Mucosa of stomach (tissue), 1 donor: ENCODE measurements at regions not wholly inside any gene's neighbourhood (a gene's known extent, or its start where the extent isn't known, plus 50 kb on each side); places are given as distances from the start of the nearest gene placed in this dataset.

Source experiments
- H3K27me3 ChIP-seq: one replicate; pipeline ENCODE4 v1.7.0; 2013; ENCODE audit warnings: mild to moderate bottlenecking, low read length; ENCODE audit not compliant: control insufficient read depth, insufficient read depth
- H3K36me3 ChIP-seq: one replicate; pipeline ENCODE4 v1.7.0; 2013; ENCODE audit warnings: low read length; ENCODE audit not compliant: control insufficient read depth, insufficient read depth
- H3K4me1 ChIP-seq: one replicate; pipeline ENCODE4 v1.7.0; 2013; ENCODE audit warnings: mild to moderate bottlenecking, low read length; ENCODE audit not compliant: control insufficient read depth, insufficient read depth
- H3K4me3 ChIP-seq: one replicate; pipeline ENCODE4 v1.7.0; 2013; ENCODE audit warnings: low read length
- H3K9ac ChIP-seq: one replicate; pipeline ENCODE4 v1.7.0; 2013; ENCODE audit warnings: mild to moderate bottlenecking, low read length, moderate library complexity
- H3K9me3 ChIP-seq: one replicate; pipeline ENCODE4 v1.7.0; 2013; ENCODE audit warnings: mild to moderate bottlenecking, low read length, moderate library complexity; ENCODE audit not compliant: control insufficient read depth
- donor health status: Pancreatic carcinoma.

DNA sequence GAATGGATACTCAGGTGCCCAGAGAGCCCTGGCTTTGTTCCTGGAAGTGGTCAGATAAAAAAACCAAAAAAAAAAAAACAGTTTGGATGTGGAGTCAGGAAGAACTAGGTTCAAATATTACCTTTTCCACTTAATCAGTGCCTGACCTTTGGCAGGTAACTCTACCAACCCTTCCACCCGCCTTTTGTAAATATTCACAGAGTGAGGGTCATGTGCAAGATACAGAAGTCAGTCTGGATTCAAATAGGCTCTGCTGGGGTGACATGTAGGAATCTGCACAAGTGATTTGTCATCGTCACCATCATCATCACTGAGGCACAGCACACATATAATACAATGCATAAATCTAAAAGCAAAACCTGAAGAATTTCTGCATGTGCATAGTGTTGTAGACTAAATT, 490.7 kb downstream of the MIAT start:
- Histone ChIP-seq H3K4me1 (no peaks in the 10 kb centered on the region), H3K36me3 (no peaks in the 10 kb centered on the region), H3K9ac (no peak overlapping the region), H3K27me3 (no peaks in the 10 kb centered on the region), H3K4me3 (no peak overlapping the region), H3K9me3 (no peaks in the 10 kb centered on the region)

DNA sequence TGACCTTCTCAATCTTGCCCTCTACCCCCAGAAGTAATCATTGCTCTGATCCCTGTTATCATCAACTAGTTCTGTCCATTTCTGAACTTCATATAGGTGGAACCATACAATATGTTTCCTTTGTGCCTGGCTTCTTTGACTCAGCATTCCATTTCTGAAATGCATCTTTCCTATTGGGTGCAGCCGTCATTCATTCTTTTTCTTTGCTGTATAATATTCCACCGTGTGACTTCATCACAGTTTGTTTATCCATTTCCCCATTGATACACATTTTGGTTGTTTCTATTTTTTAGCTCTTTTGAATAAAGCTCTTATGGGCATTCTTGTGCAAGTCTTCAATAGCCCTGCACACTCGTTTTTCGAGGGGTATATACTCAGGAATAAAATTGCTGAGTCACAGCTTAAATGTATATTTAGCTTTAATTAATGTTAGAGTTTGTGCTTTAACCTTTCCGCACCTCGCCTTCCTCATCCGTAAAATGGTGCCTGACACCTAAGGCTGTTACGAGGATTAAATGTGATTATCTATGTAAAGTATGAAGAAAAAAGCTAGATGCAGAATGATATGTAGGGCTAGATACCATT, 491.6 kb downstream of the MIAT start:
- Histone ChIP-seq H3K27me3 (no peaks in the 10 kb centered on the region), H3K9ac (no peak overlapping the region), H3K4me1 (no peaks in the 10 kb centered on the region), H3K36me3 (no peaks in the 10 kb centered on the region), H3K4me3 (no peak overlapping the region), H3K9me3 (no peaks in the 10 kb centered on the region)

DNA sequence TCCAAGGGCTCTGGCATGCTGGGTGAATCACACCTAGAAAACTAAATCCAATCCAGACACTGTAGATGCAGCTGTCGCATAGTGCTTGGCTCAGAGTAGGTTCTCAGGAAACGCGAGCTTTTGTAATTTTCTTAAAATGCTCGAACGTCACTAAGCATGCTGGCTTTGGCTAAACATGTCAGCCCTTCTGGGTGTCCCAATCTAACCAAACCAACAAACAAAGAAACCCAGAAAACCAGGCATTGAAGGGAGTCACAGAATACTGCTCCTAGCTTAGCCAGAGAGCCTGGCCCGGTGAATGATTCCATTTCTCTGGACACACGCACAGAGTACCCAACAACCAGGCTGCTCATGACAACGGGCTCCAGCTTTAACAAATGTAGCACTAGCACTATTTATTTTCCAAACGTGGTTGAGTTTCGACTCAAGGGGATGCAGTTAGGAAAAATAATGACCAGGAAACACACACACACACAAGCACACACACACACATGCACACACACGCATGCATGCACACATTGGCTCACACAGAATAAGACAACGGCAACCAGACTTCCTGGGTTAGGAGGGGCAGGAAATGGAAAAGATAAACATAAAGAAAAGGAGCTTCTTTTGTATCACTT, 492.6 kb downstream of the MIAT start:
- Histone ChIP-seq H3K27me3 (no peaks in the 10 kb centered on the region), H3K4me1 (no peaks in the 10 kb centered on the region), H3K9me3 (no peaks in the 10 kb centered on the region), H3K9ac (no peak overlapping the region), H3K4me3 (no peak overlapping the region), H3K36me3 (no peaks in the 10 kb centered on the region)

DNA sequence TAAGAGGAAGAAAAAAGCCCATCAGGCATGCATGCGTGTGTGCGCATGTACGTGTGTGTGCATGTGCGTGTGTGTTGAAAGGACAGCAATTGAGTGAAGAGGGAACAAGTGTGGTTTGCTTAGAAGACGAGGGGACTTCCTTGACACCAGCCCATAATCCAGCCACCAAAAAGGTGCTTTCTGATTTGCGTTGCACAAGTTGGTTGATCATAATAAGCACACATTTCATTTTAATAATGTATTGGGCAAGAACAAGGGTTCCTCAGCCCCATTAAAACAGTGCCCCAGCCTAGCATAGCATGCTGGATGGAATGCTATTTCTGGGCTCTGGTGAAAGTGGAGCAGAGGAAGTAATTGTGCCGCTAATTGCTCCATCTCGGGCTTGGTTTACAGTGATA, 493.2 kb downstream of the MIAT start:
- no peaks in the 10 kb centered on the region for H3K36me3 ChIP-seq
- no peaks in the 10 kb centered on the region for H3K9me3 ChIP-seq
- no peak overlapping the region for H3K9ac ChIP-seq
- H3K4me3 ChIP-seq: no peak overlapping the region
- no peaks in the 10 kb centered on the region for H3K27me3 ChIP-seq
- H3K4me1 ChIP-seq: no peaks in the 10 kb centered on the region

DNA sequence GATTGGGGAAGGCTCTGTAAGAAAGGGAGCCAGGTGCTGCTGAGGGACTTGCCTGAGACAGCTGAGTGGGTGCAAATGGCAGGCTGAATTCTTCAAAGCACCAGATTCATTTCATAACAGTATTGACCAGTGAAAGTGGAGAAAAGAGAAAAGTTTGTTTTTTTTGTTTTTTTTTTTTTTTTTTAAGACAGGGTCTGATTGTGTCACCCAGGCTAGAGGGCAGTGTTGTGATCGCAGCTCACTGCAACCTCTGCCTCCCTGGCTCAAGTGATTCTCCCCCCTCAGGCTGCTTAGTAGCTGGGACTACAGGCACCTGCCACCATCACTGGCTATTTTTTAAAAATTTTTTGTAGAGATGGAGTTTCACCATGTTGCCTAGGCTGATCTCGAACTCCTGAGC, 494.0 kb downstream of the MIAT start:
- Histone ChIP-seq H3K27me3 (no peaks in the 10 kb centered on the region), H3K9ac (no peak overlapping the region), H3K9me3 (no peaks in the 10 kb centered on the region), H3K36me3 (no peaks in the 10 kb centered on the region), H3K4me3 (no peak overlapping the region), H3K4me1 (no peaks in the 10 kb centered on the region)

DNA sequence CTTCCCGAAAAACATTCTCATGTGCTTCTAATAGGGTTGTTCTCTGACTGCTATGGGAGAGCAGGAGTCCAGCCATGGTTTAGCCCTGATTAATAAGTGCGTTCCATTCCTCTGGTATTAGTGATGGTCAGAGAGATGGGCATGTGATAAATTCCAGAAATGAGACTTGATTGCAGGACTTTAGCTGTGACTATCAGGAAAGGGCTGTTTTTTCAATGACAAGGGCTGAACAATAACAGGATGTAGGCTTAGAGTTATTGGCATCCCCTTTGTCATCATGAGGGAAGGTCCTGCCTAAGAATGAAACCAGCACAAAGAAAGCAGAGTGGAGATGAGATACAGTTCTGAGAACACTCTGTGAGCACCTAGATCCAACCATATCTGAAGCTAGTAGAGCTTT, 494.6 kb downstream of the MIAT start:
- H3K9ac ChIP-seq: no peak overlapping the region
- no peaks in the 10 kb centered on the region for H3K36me3 ChIP-seq
- no peak overlapping the region for H3K4me3 ChIP-seq
- no peaks in the 10 kb centered on the region for H3K27me3 ChIP-seq
- H3K4me1 ChIP-seq: no peaks in the 10 kb centered on the region
- no peaks in the 10 kb centered on the region for H3K9me3 ChIP-seq

DNA sequence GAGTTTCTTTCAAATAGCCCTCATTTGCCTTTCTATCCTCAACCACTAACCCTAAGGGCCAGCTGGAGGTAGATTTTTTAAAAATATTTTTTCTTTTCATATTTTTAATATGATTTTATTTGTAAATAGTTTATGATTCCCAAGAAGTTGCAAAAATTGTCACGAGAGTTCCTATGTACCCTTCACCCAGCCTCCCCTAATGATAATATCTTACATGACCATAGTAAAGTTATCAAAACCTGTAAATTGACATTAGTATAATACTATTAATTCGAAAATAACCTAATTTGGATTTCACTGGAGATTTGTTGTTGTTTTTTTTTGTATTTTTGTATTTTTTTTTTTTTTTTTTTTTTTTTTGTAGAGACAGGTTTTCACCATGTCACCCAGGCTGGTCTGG, 495.5 kb downstream of the MIAT start:
- Histone ChIP-seq H3K36me3 (no peaks in the 10 kb centered on the region), H3K9ac (no peak overlapping the region), H3K4me3 (no peak overlapping the region), H3K4me1 (no peaks in the 10 kb centered on the region), H3K27me3 (no peaks in the 10 kb centered on the region), H3K9me3 (no peaks in the 10 kb centered on the region)

DNA sequence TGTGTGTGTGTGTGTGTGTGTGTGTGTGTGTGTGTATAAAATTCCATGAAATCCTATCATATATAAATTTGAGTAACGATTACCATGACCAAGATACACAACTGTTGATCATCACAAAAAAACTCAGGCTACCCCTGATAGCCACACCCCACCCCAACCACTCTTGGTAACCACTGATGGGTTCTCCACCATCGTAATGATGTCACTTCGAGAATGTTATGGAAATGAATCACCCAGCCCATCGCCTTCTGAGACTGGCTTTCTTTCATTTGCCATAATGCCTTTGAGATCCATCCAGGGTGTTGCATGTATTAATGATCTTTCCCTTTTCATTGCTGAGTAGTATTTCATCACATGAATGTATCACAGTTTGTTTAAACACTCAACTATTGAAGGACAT, 496.0 kb downstream of the MIAT start:
- Histone ChIP-seq H3K4me3 (no peak overlapping the region), H3K36me3 (no peaks in the 10 kb centered on the region), H3K9me3 (no peaks in the 10 kb centered on the region), H3K9ac (no peak overlapping the region), H3K27me3 (no peaks in the 10 kb centered on the region), H3K4me1 (no peaks in the 10 kb centered on the region)

DNA sequence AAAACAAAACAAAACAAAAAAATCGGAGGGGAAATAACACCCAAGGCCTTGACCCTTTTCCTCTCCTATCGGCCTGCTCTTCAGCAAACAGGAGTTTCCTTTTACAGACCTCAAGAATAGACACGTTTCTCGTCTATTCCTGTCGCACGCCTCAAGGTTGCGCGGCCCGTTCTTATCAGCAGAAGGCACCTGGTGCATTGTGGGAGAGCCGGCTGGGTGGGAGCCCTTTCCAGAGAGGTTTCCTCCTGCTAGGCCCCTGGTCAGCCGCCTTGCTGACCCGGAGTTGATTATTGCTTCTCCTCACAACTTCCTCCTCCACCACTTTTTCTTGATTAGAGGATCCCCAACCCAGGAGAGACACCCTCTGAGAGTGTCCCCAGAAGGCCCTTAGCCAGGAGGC, 497.3 kb downstream of the MIAT start:
- no peaks in the 10 kb centered on the region for H3K36me3 ChIP-seq
- no peaks in the 10 kb centered on the region for H3K4me1 ChIP-seq
- no peaks in the 10 kb centered on the region for H3K27me3 ChIP-seq
- H3K4me3 ChIP-seq: no peak overlapping the region
- no peaks in the 10 kb centered on the region for H3K9me3 ChIP-seq
- no peak overlapping the region for H3K9ac ChIP-seq

DNA sequence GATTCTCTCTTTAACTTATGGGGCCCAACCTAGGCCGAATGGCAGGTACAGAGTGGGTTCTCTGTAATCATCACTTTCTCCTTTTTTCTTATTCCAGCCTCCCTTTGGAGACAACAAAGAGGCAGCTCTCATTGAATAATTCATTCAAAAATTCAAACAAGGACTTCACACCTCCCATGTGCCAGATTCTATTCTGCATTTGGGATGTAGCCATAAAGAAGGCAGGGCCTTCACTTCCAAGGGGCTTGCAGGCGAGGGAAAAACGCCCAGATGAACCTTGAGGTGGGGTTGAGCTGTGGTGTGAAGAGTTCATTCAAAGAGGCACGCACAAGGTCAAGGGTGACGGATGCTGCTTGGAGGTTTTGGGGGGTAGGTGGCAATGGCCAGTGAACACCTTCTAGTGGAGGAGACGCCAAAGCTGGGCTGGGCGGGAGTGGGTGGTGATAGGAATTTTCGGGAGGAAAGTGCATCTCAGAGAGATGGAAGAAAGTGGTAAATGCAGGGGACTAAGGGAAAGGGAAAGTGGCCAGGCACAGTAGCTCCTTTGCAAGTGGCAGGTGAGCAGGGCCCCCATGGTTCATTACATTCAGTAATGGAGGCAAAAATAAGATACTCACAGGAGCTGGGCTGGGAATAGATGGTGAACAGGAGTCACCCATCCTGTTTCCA, 499.6 kb downstream of the MIAT start:
- no peaks in the 10 kb centered on the region for H3K9me3 ChIP-seq
- H3K9ac ChIP-seq: no peak overlapping the region
- H3K27me3 ChIP-seq: no peaks in the 10 kb centered on the region
- H3K36me3 ChIP-seq: no peaks in the 10 kb centered on the region
- H3K4me1 ChIP-seq: no peaks in the 10 kb centered on the region
- H3K4me3 ChIP-seq: no peak overlapping the region

DNA sequence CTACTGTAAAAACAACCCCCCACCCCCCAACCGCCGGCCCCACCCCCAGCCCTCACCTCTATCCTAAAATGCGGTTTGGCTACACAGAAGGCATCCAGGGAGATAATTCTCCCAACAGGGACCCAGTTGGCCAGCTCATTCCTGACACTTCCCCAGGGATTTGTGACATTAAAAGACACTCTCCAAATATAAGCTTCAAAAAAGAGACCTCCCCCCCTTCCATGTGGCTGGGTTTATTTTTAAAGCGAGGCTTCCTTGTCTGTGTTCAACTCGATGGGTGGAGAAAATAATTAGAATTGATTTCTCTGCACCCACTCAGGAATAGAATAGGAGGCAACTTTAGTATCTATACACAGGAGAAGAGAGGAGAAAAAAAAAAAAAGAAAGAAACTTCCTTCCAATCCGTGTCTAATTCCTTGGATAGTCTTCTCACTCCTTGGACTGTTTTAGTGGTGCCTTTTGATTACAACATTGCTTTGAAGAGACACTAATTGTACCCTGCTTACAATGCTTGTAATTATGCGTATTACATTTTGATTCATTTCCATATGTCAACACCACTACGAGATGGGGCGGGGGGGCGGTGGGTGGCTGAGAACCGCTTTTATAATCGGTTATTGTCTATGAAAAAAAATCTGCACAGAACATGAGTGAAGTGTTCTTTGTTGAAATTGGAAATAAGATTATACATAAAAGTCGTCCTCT, 500.4 kb downstream of the MIAT start:
- Histone ChIP-seq H3K27me3 (no peaks in the 10 kb centered on the region), H3K36me3 (no peaks in the 10 kb centered on the region), H3K4me1 (no peaks in the 10 kb centered on the region), H3K4me3 (no peak overlapping the region), H3K9ac (no peak overlapping the region), H3K9me3 (no peaks in the 10 kb centered on the region)

DNA sequence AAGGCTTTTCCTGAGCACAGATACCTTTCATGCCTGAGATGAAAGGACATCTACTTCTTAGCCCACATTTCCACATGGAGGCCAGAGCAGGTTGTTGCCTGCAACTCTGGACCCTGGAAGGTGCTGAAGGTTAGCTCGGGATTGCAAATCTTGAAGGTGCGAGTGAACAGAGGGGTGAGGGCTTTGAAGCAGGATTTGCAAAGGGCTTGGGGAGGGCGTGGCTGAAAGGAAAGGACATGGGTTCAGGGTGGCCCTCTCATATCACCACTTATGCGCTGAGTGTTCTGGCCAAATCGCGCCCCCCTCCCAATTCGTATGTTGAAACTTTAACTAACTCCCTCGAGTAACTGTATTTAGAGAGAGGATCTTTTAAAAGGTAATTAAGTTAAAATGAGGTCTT, 501.6 kb downstream of the MIAT start:
- no peaks in the 10 kb centered on the region for H3K36me3 ChIP-seq

More for the DNA sequence above, 501.6 kb downstream of the MIAT start:
- Histone ChIP-seq H3K4me3 (no peak overlapping the region), H3K4me1 (no peaks in the 10 kb centered on the region), H3K9me3 (no peaks in the 10 kb centered on the region), H3K9ac (no peak overlapping the region), H3K27me3 (no peaks in the 10 kb centered on the region)
